HEK293 (cell line): ENCODE measurements at regions not wholly inside any gene's neighbourhood (a gene's known extent, or its start where the extent isn't known, plus 50 kb on each side); places are given as distances from the start of the nearest gene placed in this dataset.

Source experiments
- CTCF ChIA-PET: fragments of 350-600 bp; formaldehyde crosslinking; extraction: SDS; loops from one replicate; lab custom pipeline; 2021; ENCODE audit warnings: antibody characterized with exemption; lab: Yijun Ruan, JAX
- POLR2A ChIA-PET: fragments of 300-600 bp; formaldehyde crosslinking; extraction: SDS; loops from one replicate; lab custom pipeline; 2020; ENCODE audit warnings: antibody characterized with exemption, inconsistent platforms; lab: Yijun Ruan, JAX
- H3K27ac ChIP-seq: fragments of 200-500 bp; sonication (Bioruptor generic); 2 replicates; pipeline ENCODE4 v1.5.1; 2014; ENCODE audit warnings: low read depth, low read length, control low read depth, inconsistent platforms; ENCODE audit errors: extremely low read depth
- H3K36me3 ChIP-seq, 2 experiments: fragments of 200-500 bp in 1 of 2; sonication (Bioruptor generic) in 1 of 2; 1 replicate in 1 of 2; 2 replicates in 1 of 2; pipeline ENCODE4 v1.5.1; 2014 to 2017; ENCODE audit warnings: inconsistent platforms in 2 of 2, low read length in 2 of 2; ENCODE audit not compliant: control insufficient read depth in 2 of 2, insufficient read depth in 1 of 2
- H3K4me1 ChIP-seq: fragments of 200-500 bp; sonication (Bioruptor generic); 2 replicates; pipeline ENCODE4 v1.5.1; 2014; ENCODE audit warnings: mild to moderate bottlenecking, low read length, inconsistent platforms; ENCODE audit not compliant: control insufficient read depth, insufficient read depth
- H3K4me3 ChIP-seq: 2 replicates; pipeline ENCODE4 v1.5.1; 2011; ENCODE audit warnings: low read depth, mild to moderate bottlenecking, control low read depth, low read length, moderate library complexity
- H3K9me3 ChIP-seq: fragments of 200-500 bp; sonication (Bioruptor generic); 2 replicates; pipeline ENCODE4 v1.5.1; 2014; ENCODE audit warnings: low read depth, low read length, inconsistent platforms; ENCODE audit not compliant: control insufficient read depth, insufficient read depth
- KLF16 ChIP-seq: fragments of 450-650 bp; formaldehyde crosslinking; IDR thresholded peaks from 2 replicates; pipeline ENCODE4 v1.5.1; 2017; ENCODE audit warnings: missing biosample characterization, missing genetic modification characterization
- KLF17 ChIP-seq: fragments of 450-650 bp; formaldehyde crosslinking; IDR thresholded peaks from 2 replicates; pipeline ENCODE4 v1.5.1; 2016; ENCODE audit warnings: missing biosample characterization, missing genetic modification characterization
- KLF7 ChIP-seq: fragments of 450-650 bp; formaldehyde crosslinking; IDR thresholded peaks from 2 replicates; pipeline ENCODE4 v1.5.1; 2016; ENCODE audit warnings: missing biosample characterization, missing genetic modification characterization, borderline replicate concordance
- MEIS1 ChIP-seq: sonication (generic); formaldehyde crosslinking; IDR thresholded peaks from 2 replicates; pipeline ENCODE4 v1.8.1; 2022; ENCODE audit warnings: missing genetic modification reagents, mild to moderate bottlenecking, borderline replicate concordance
- RBAK ChIP-seq: fragments of 450-650 bp; formaldehyde crosslinking; IDR thresholded peaks from 2 replicates; pipeline ENCODE4 v1.5.1; 2016; ENCODE audit warnings: missing biosample characterization, missing genetic modification characterization
- SCRT2 ChIP-seq: fragments of 450-650 bp; formaldehyde crosslinking; IDR thresholded peaks from 2 replicates; pipeline ENCODE4 v1.5.1; 2016; ENCODE audit warnings: missing biosample characterization, missing genetic modification characterization
- SP3 ChIP-seq: fragments of 450-650 bp; formaldehyde crosslinking; IDR thresholded peaks from 2 replicates; pipeline ENCODE4 v1.5.1; 2016; ENCODE audit warnings: missing biosample characterization, missing genetic modification characterization
- TCF7L2 ChIP-seq: IDR thresholded peaks from 2 replicates; pipeline ENCODE4 v1.6.1; 2011; ENCODE audit warnings: low read depth, mild to moderate bottlenecking, inconsistent platforms, low read length, moderate library complexity, borderline replicate concordance
- ZNF155 ChIP-seq: fragments of 450-650 bp; formaldehyde crosslinking; IDR thresholded peaks from 2 replicates; pipeline ENCODE4 v1.5.1; 2016; ENCODE audit warnings: missing biosample characterization, missing genetic modification characterization
- ZNF16 ChIP-seq: fragments of 450-650 bp; formaldehyde crosslinking; IDR thresholded peaks from 2 replicates; pipeline ENCODE4 v1.5.1; 2016; ENCODE audit warnings: low read depth, missing biosample characterization, missing genetic modification characterization
- ZNF175 ChIP-seq: fragments of 450-650 bp; formaldehyde crosslinking; IDR thresholded peaks from 2 replicates; pipeline ENCODE4 v1.5.1; 2016; ENCODE audit warnings: missing biosample characterization, missing genetic modification characterization
- ZNF350 ChIP-seq: fragments of 450-650 bp; formaldehyde crosslinking; IDR thresholded peaks from 2 replicates; pipeline ENCODE4 v1.5.0; 2017; ENCODE audit warnings: missing biosample characterization, mild to moderate bottlenecking, missing genetic modification characterization
- ZNF473 ChIP-seq: fragments of 450-650 bp; formaldehyde crosslinking; IDR thresholded peaks from 2 replicates; pipeline ENCODE4 v1.5.1; 2017; ENCODE audit warnings: missing biosample characterization, missing genetic modification characterization
- ZNF544 ChIP-seq: fragments of 450-650 bp; formaldehyde crosslinking; IDR thresholded peaks from 2 replicates; pipeline ENCODE4 v1.5.0; 2017; ENCODE audit warnings: missing biosample characterization, missing genetic modification characterization
- ZNF585B ChIP-seq: fragments of 450-650 bp; formaldehyde crosslinking; IDR thresholded peaks from 2 replicates; pipeline ENCODE4 v1.5.1; 2016; ENCODE audit warnings: missing biosample characterization, missing genetic modification characterization
- ZNF658 ChIP-seq: fragments of 450-650 bp; formaldehyde crosslinking; IDR thresholded peaks from 2 replicates; pipeline ENCODE4; 2016; ENCODE audit warnings: missing biosample characterization, missing genetic modification characterization
- ZNF747 ChIP-seq: fragments of 450-650 bp; formaldehyde crosslinking; IDR thresholded peaks from 2 replicates; pipeline ENCODE4 v1.5.1; 2016; ENCODE audit warnings: missing biosample characterization, missing genetic modification characterization
- ZNF830 ChIP-seq: fragments of 450-650 bp; IDR thresholded peaks from 2 replicates; pipeline ENCODE4 v1.5.0; 2018; ENCODE audit warnings: missing biosample characterization, missing genetic modification characterization, low read depth, mild to moderate bottlenecking, moderate library complexity
- ZSCAN18 ChIP-seq: fragments of 450-650 bp; formaldehyde crosslinking; IDR thresholded peaks from 2 replicates; pipeline ENCODE4 v1.5.1; 2016; ENCODE audit warnings: missing biosample characterization, missing genetic modification characterization
- ZSCAN23 ChIP-seq: fragments of 450-650 bp; formaldehyde crosslinking; IDR thresholded peaks from 2 replicates; pipeline ENCODE4 v1.5.1; 2016; ENCODE audit warnings: missing biosample characterization, missing genetic modification characterization
- ZSCAN4 ChIP-seq: fragments of 450-650 bp; formaldehyde crosslinking; IDR thresholded peaks from 2 replicates; pipeline ENCODE4 v1.5.1; 2017; ENCODE audit warnings: missing biosample characterization, missing genetic modification characterization
- TF ChIP-seq, protein P1 (sequence below): fragments of 450-650 bp; formaldehyde crosslinking; IDR thresholded peaks from 2 replicates; pipeline ENCODE4 v1.5.1; 2016; ENCODE audit warnings: missing biosample characterization, missing genetic modification characterization
- TF ChIP-seq, protein P2 (sequence below): fragments of 450-650 bp; formaldehyde crosslinking; conservative IDR thresholded peaks from 2 replicates; pipeline ENCODE4 v1.5.1; 2016; ENCODE audit warnings: low read depth, missing biosample characterization, missing genetic modification characterization
- TF ChIP-seq, protein P3 (sequence below): sonication (generic); formaldehyde crosslinking; IDR thresholded peaks from 2 replicates; pipeline ENCODE4 v1.8.1; 2022; ENCODE audit warnings: mild to moderate bottlenecking, moderate library complexity, missing genetic modification reagents

DNA sequence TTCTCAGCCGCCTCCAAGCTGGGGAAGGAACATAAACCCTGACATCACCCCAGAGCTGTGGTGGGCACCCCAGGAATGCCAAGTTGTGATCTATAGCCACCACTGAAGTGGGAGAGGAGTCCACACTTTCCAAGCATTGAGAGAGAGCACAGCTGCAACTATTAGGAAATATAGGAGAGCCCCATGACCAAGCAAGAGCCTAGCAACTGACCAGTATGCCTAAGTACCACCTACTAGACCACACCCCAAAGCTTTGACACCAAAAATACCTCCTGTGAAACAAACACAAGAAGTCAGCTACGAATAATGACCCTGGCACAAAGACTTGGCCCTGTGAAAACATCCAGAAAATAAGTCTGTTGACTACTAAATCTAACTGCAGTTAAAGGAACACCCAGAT is 804.1 kb upstream of the IGFBP3 start (continued):
- TF ChIP-seq ZSCAN4 = no peak
- TF ChIP-seq KLF7 (tag by site-specific recombination) = no peak
- TF ChIP-seq ZNF473 = no peak
- TF ChIP-seq SCRT2 (tag by site-specific recombination) = no peak
- TF ChIP-seq, protein P1, sequence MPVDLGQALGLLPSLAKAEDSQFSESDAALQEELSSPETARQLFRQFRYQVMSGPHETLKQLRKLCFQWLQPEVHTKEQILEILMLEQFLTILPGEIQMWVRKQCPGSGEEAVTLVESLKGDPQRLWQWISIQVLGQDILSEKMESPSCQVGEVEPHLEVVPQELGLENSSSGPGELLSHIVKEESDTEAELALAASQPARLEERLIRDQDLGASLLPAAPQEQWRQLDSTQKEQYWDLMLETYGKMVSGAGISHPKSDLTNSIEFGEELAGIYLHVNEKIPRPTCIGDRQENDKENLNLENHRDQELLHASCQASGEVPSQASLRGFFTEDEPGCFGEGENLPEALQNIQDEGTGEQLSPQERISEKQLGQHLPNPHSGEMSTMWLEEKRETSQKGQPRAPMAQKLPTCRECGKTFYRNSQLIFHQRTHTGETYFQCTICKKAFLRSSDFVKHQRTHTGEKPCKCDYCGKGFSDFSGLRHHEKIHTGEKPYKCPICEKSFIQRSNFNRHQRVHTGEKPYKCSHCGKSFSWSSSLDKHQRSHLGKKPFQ (tag by site-specific recombination) = no peak
- TF ChIP-seq ZNF175 (tag by site-specific recombination) = no peak

GRCh38 chr7:46723742-46724141 is 802.7 kb upstream of the IGFBP3 start:
- Histone ChIP-seq H3K36me3 (no peaks in the 10 kb centered on the region), H3K4me3 (no peak overlapping the region), H3K4me1 (no peaks in the 10 kb centered on the region), H3K9me3 (no peaks in the 10 kb centered on the region), H3K27ac (no peak overlapping the region)
- POLR2A ChIA-PET = no interaction called here
- CTCF ChIA-PET = no interaction called here
- TF ChIP-seq ZNF155 (tag by site-specific recombination) = no peak
- TF ChIP-seq ZNF544 (tag by site-specific recombination) = no peak
- TF ChIP-seq MEIS1 (CRISPR knock-in tag) = no peak
- no peak for TF ChIP-seq ZSCAN23 (tag by site-specific recombination)
- no peak for TF ChIP-seq ZNF658 (tag by site-specific recombination)
- no peak for TF ChIP-seq ZSCAN18
- no peak for TF ChIP-seq RBAK (tag by site-specific recombination)
- no peak for TF ChIP-seq ZNF747 (tag by site-specific recombination)
- no peak for TF ChIP-seq TCF7L2
- TF ChIP-seq ZNF350 (tag by site-specific recombination) = no peak

- Histone ChIP-seq H3K9me3 (no peaks in the 10 kb centered on the region), H3K4me3 (no peak overlapping the region), H3K36me3 (no peaks in the 10 kb centered on the region), H3K27ac (no peak overlapping the region), H3K4me1 (no peaks in the 10 kb centered on the region)
- POLR2A ChIA-PET = no interaction called here
- CTCF ChIA-PET = interaction anchor here (0.6 kb wide), 1 partner anchor 1186 kb away, joined by 3 read pairs; no protein-coding TSS in a partner anchor
- TF ChIP-seq, protein P2, sequence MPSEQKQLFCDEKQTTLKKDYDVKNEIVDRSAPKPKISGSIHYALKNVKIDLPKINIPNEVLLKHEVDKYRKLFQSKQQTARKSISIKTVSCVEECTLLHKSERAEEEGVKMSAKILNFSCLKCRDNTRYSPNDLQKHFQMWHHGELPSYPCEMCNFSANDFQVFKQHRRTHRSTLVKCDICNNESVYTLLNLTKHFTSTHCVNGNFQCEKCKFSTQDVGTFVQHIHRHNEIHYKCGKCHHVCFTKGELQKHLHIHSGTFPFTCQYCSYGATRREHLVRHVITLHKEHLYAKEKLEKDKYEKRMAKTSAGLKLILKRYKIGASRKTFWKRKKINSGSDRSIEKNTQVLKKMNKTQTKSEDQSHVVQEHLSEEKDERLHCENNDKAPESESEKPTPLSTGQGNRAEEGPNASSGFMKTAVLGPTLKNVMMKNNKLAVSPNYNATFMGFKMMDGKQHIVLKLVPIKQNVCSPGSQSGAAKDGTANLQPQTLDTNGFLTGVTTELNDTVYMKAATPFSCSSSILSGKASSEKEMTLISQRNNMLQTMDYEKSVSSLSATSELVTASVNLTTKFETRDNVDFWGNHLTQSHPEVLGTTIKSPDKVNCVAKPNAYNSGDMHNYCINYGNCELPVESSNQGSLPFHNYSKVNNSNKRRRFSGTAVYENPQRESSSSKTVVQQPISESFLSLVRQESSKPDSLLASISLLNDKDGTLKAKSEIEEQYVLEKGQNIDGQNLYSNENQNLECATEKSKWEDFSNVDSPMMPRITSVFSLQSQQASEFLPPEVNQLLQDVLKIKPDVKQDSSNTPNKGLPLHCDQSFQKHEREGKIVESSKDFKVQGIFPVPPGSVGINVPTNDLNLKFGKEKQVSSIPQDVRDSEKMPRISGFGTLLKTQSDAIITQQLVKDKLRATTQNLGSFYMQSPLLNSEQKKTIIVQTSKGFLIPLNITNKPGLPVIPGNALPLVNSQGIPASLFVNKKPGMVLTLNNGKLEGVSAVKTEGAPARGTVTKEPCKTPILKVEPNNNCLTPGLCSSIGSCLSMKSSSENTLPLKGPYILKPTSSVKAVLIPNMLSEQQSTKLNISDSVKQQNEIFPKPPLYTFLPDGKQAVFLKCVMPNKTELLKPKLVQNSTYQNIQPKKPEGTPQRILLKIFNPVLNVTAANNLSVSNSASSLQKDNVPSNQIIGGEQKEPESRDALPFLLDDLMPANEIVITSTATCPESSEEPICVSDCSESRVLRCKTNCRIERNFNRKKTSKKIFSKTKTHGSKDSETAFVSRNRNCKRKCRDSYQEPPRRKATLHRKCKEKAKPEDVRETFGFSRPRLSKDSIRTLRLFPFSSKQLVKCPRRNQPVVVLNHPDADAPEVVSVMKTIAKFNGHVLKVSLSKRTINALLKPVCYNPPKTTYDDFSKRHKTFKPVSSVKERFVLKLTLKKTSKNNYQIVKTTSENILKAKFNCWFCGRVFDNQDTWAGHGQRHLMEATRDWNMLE (tag by site-specific recombination) = no peak
- TF ChIP-seq, protein P3, sequence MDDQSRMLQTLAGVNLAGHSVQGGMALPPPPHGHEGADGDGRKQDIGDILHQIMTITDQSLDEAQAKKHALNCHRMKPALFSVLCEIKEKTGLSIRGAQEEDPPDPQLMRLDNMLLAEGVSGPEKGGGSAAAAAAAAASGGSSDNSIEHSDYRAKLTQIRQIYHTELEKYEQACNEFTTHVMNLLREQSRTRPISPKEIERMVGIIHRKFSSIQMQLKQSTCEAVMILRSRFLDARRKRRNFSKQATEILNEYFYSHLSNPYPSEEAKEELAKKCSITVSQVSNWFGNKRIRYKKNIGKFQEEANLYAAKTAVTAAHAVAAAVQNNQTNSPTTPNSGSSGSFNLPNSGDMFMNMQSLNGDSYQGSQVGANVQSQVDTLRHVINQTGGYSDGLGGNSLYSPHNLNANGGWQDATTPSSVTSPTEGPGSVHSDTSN (CRISPR knock-in tag) = no peak
- TF ChIP-seq KLF17 (no peak), SP3 (tag by site-specific recombination) (no peak), ZNF16 (no peak), ZNF830 (no peak), KLF16 (tag by site-specific recombination) (no peak), ZNF585B (tag by site-specific recombination) (no peak)
Observed at GRCh38 chr7:46723003-46723402, 801.9 kb upstream of the IGFBP3 start.
